SK-N-SH (cell line): ENCODE measurements at regions not wholly inside any gene's neighbourhood (a gene's known extent, or its start where the extent isn't known, plus 50 kb on each side); places are given as distances from the start of the nearest gene placed in this dataset.
A peak's percentile ranks its signal among the peaks of the same experiment; 100 is the strongest.

Experiments
- CTCF ChIA-PET: fragments of 300-600, 350-600 bp; formaldehyde crosslinking; extraction: SDS; loops from one replicate; lab custom pipeline; 2021; lab: Yijun Ruan, JAX
- POLR2A ChIA-PET: fragments of 350-600 bp; sonication (Branson Sonifier 250); formaldehyde crosslinking; extraction: SDS; loops from one replicate; lab custom pipeline; 2020; ENCODE audit warnings: antibody characterized with exemption, inconsistent platforms; lab: Yijun Ruan, JAX
- DNase-seq: peaks from one replicate; pipeline ENCODE4 v3.0.0; 2012
- H2AFZ ChIP-seq: fragments of 200-600 bp; sonication (generic); 2 replicates; pipeline ENCODE4 v1.8.1; 2016; ENCODE audit warnings: antibody characterized with exemption, mild to moderate bottlenecking, low read depth
- H3F3A ChIP-seq: fragments of 200-600 bp; sonication (generic); replicated peaks from 2 replicates; pipeline ENCODE3; 2016; ENCODE audit warnings: antibody characterized with exemption, mild to moderate bottlenecking; ENCODE audit not compliant: insufficient read depth
- H3K27ac ChIP-seq, 2 experiments: fragments of 200-500 bp in 1 of 2; fragments of 200-600 bp in 1 of 2; sonication (Bioruptor generic) in 1 of 2; sonication (generic), shearing (Covaris generic) in 1 of 2; 2 replicates each; pipeline versions ENCODE4 v1.5.1 to v1.6.1; 2014 to 2016; ENCODE audit warnings: low read depth in 2 of 2, inconsistent platforms in 1 of 2, low read length in 1 of 2, mild to moderate bottlenecking in 1 of 2, mixed read lengths in 1 of 2
- H3K27me3 ChIP-seq: fragments of 200-600 bp; sonication (generic), shearing (Covaris generic); 2 replicates; pipeline ENCODE4 v1.6.1; 2016; ENCODE audit warnings: mixed run types; ENCODE audit not compliant: insufficient read depth
- H3K36me3 ChIP-seq, 2 experiments: fragments of 200-500 bp in 1 of 2; fragments of 200-600 bp in 1 of 2; sonication (Bioruptor generic) in 1 of 2; sonication (generic) in 1 of 2; replicated peaks in 1 of 2; 2 replicates each; pipeline versions ENCODE3 to v1.5.1; 2014 to 2016; ENCODE audit warnings: low read length in 1 of 2, mild to moderate bottlenecking in 1 of 2; ENCODE audit not compliant: insufficient read depth in 2 of 2, control insufficient read depth in 1 of 2
- H3K4me1 ChIP-seq, 2 experiments: fragments of 200-500 bp in 1 of 2; fragments of 200-600 bp in 1 of 2; sonication (Bioruptor generic) in 1 of 2; sonication (generic), shearing (Covaris generic) in 1 of 2; 2 replicates each; pipeline versions ENCODE4 v1.5.1 to v1.6.1; 2014 to 2016; ENCODE audit warnings: low read depth in 1 of 2, low read length in 1 of 2, mixed run types in 1 of 2; ENCODE audit not compliant: insufficient read depth in 2 of 2, control insufficient read depth in 1 of 2
- H3K4me2 ChIP-seq: fragments of 200-600 bp; sonication (generic), shearing (Covaris generic); 2 replicates; pipeline ENCODE4 v1.6.1; 2017; ENCODE audit warnings: mixed run types
- H3K4me3 ChIP-seq, 2 experiments: fragments of 200-500 bp in 1 of 2; fragments of 200-600 bp in 1 of 2; sonication (Bioruptor generic) in 1 of 2; sonication (generic), shearing (Covaris generic) in 1 of 2; 2 replicates each; pipeline versions ENCODE4 v1.5.1 to v1.8.1; 2014 to 2016; ENCODE audit warnings: low read depth in 2 of 2, inconsistent platforms in 1 of 2, low read length in 1 of 2, mild to moderate bottlenecking in 1 of 2, mixed read lengths in 1 of 2, moderate library complexity in 1 of 2
- H3K79me2 ChIP-seq: fragments of 200-600 bp; sonication (generic); 2 replicates; pipeline ENCODE4 v1.8.1; 2017; ENCODE audit warnings: mild to moderate bottlenecking; ENCODE audit not compliant: insufficient read depth
- H3K9ac ChIP-seq: fragments of 200-600 bp; sonication (generic); 2 replicates; pipeline ENCODE4 v1.6.1; 2017; ENCODE audit warnings: mixed run types
- H3K9me2 ChIP-seq: fragments of 200-600 bp; sonication (generic); 2 replicates; pipeline ENCODE4 v1.6.1; 2017; ENCODE audit warnings: mixed run types
- H3K9me3 ChIP-seq: fragments of 200-600 bp; sonication (generic); 2 replicates; pipeline ENCODE4 v1.6.1; 2017; ENCODE audit warnings: mixed run types, mild to moderate bottlenecking, moderate library complexity
- H4K20me1 ChIP-seq: fragments of 200-600 bp; sonication (generic); 2 replicates; pipeline ENCODE4 v1.6.1; 2017; ENCODE audit warnings: mild to moderate bottlenecking, mixed run types; ENCODE audit not compliant: insufficient read depth
- CTCF ChIP-seq: fragments of 200-600 bp; sonication (generic); IDR thresholded peaks from 2 replicates; pipeline ENCODE4 v1.6.1; 2017; ENCODE audit warnings: antibody characterized with exemption, mild to moderate bottlenecking, moderate library complexity
- EP300 ChIP-seq, 2 experiments: IDR thresholded peaks; 2 replicates each; pipeline versions ENCODE4 v1.4.0 to v1.6.1; 2012; ENCODE audit warnings: borderline replicate concordance in 1 of 2, low read depth in 1 of 2, low read length in 1 of 2
- EZH2phosphoT487 ChIP-seq: fragments of 200-600 bp; sonication (generic); IDR thresholded peaks from 2 replicates; pipeline ENCODE4 v1.6.1; 2017; ENCODE audit warnings: low read depth, mixed run types, mild to moderate bottlenecking, antibody characterized with exemption, moderate library complexity, borderline replicate concordance
- FOSL2 ChIP-seq: IDR thresholded peaks from 2 replicates; pipeline ENCODE4 v1.4.0; 2012; ENCODE audit warnings: low read depth, mild to moderate bottlenecking, moderate library complexity, borderline replicate concordance
- FOXJ3 ChIP-seq: sonication (generic); formaldehyde crosslinking; IDR thresholded peaks from 2 replicates; pipeline ENCODE4 v1.5.1; 2020; ENCODE audit warnings: mild to moderate bottlenecking, missing genetic modification reagents
- FOXM1 ChIP-seq: IDR thresholded peaks from 2 replicates; pipeline ENCODE4 v1.4.0; 2012; ENCODE audit warnings: low read depth, mild to moderate bottlenecking
- GABPA ChIP-seq: IDR thresholded peaks from 2 replicates; pipeline ENCODE4 v1.4.0; 2012; ENCODE audit warnings: low read depth, mild to moderate bottlenecking
- GATA2 ChIP-seq: sonication (generic); formaldehyde crosslinking; IDR thresholded peaks from 2 replicates; pipeline ENCODE4 v1.5.0; 2020; ENCODE audit warnings: mild to moderate bottlenecking, missing genetic modification reagents
- IRF3 ChIP-seq: fragments of 150-350 bp; IDR thresholded peaks from 2 replicates; pipeline ENCODE4 v1.6.1; 2016; ENCODE audit warnings: mild to moderate bottlenecking, low read depth, low read length
- JUND ChIP-seq: IDR thresholded peaks from 2 replicates; pipeline ENCODE4 v1.4.0; 2012
- MXI1 ChIP-seq: IDR thresholded peaks from 2 replicates; pipeline ENCODE4 v1.6.1; 2012; ENCODE audit warnings: mild to moderate bottlenecking, low read depth, low read length, improper control_type of control experiment
- NFIC ChIP-seq: IDR thresholded peaks from 2 replicates; pipeline ENCODE4 v1.4.0; 2012; ENCODE audit warnings: borderline replicate concordance
- POLR2AphosphoS5 ChIP-seq: IDR thresholded peaks from 2 replicates; pipeline ENCODE4 v1.6.1; 2012; ENCODE audit warnings: low read depth, low read length
- RAD21 ChIP-seq: IDR thresholded peaks from 2 replicates; pipeline ENCODE4 v1.6.1; 2012; ENCODE audit warnings: mild to moderate bottlenecking, low read length
- RCOR1 ChIP-seq: fragments of 150-350 bp; IDR thresholded peaks from 2 replicates; pipeline ENCODE4 v1.6.1; 2017; ENCODE audit warnings: antibody characterized with exemption, low read length
- RXRA ChIP-seq: IDR thresholded peaks from 2 replicates; pipeline ENCODE4 v1.4.0; 2012; ENCODE audit warnings: low read depth, mild to moderate bottlenecking, borderline replicate concordance
- SIN3A ChIP-seq: IDR thresholded peaks from 2 replicates; pipeline ENCODE4 v1.6.1; 2012; ENCODE audit warnings: low read depth, mild to moderate bottlenecking, low read length, moderate library complexity, borderline replicate concordance
- SMC3 ChIP-seq: IDR thresholded peaks from 2 replicates; pipeline ENCODE4 v1.6.1; 2012; ENCODE audit warnings: low read depth, low read length, improper control_type of control experiment
- TAF1 ChIP-seq: IDR thresholded peaks from 2 replicates; pipeline ENCODE4 v1.6.1; 2012; ENCODE audit warnings: low read depth, mild to moderate bottlenecking, low read length, moderate library complexity, borderline replicate concordance
- TCF12 ChIP-seq: IDR thresholded peaks from 2 replicates; pipeline ENCODE4 v1.4.0; 2012
- YY1 ChIP-seq: IDR thresholded peaks from 2 replicates; pipeline ENCODE4 v1.4.0; 2012; ENCODE audit warnings: low read depth, mild to moderate bottlenecking
- WGBS: methylation state at CpG from one replicate; pipeline ENCODE4 v1.1.6; 2017; ENCODE audit warnings: low lambda C conversion rate; 5-methylcytosine and 5-hydroxymethylcytosine counted together
- TF ChIP-seq, protein P1 (sequence below): fragments of 150-350 bp; IDR thresholded peaks from 2 replicates; pipeline ENCODE4 v1.6.1; 2017; ENCODE audit warnings: antibody characterized with exemption, low read length, low read depth, borderline replicate concordance
- TF ChIP-seq, protein P2 (sequence below): IDR thresholded peaks from 2 replicates; pipeline ENCODE4 v1.4.0; 2012; ENCODE audit warnings: low read depth, borderline replicate concordance
- TF ChIP-seq, protein P3 (sequence below): IDR thresholded peaks from 2 replicates; pipeline ENCODE4 v1.6.1; 2012; ENCODE audit warnings: mild to moderate bottlenecking, low read depth, low read length, moderate library complexity
- TF ChIP-seq, protein P4 (sequence below): IDR thresholded peaks from 2 replicates; pipeline ENCODE4; 2012
- TF ChIP-seq, protein P5 (sequence below): IDR thresholded peaks from 2 replicates; pipeline ENCODE4 v1.4.0; 2012; ENCODE audit warnings: low read depth

DNA sequence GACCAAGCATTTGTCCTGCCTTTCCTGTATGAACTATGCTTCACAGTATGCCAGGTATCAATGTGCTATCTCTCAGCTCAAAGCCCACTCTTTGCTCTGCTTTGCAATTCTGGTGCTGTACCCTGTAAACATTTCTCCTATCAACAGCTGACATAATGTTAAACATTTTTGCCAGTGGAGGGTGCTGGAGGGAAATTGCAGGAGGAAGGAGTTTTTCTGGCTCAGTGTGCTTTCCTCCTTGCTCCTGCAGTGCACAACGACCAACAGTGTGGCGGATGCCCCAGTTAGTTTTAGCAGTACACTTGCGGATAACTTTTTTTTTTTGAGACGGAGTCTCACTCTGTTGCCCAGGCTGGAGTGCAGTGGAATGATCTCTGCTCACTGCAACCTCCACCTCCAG, 67.1 kb upstream of the PTGFRN start:
- WGBS, result 64% methylated on average over 4 of the region's 4 CpGs
- Histone ChIP-seq H3K4me2 (no peak overlapping the region), H3K9me2 (no peaks in the 10 kb centered on the region), H3K27ac (no peak overlapping the region), H3K79me2 (no peaks in the 10 kb centered on the region), H3K4me3 (no peak overlapping the region), H4K20me1 (no peaks in the 10 kb centered on the region), H3K27me3 (no peaks in the 10 kb centered on the region; the same call in 1 of the 2 replicates), H3F3A (no peaks in the 10 kb centered on the region), H3K36me3 (no peaks in the 10 kb centered on the region), H3K9ac (no peak overlapping the region), H3K4me1 (peaks cover 0 to 2% of the 10 kb centered on the region in 2 experiments; a peak in 1 of 4 replicates), H3K9me3 (no peaks in the 10 kb centered on the region), H2AFZ (no peak overlapping the region)
- DNase-seq, result no peak
- ChIA-PET CTCF (interaction anchor here (0.5 to 2.1 kb wide), 10 partner anchors 10 to 198 kb away, joined by 3 to 8 read pairs (median 4); no protein-coding TSS in a partner anchor), POLR2A (no interaction called here)
- peak; percentile 51 for TF ChIP-seq RAD21
- TF ChIP-seq GABPA, result no peak
- TF ChIP-seq, protein P1, sequence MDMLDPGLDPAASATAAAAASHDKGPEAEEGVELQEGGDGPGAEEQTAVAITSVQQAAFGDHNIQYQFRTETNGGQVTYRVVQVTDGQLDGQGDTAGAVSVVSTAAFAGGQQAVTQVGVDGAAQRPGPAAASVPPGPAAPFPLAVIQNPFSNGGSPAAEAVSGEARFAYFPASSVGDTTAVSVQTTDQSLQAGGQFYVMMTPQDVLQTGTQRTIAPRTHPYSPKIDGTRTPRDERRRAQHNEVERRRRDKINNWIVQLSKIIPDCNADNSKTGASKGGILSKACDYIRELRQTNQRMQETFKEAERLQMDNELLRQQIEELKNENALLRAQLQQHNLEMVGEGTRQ, result no peak
- TF ChIP-seq MXI1, result no peak
- TF ChIP-seq EZH2phosphoT487, result no peak
- TF ChIP-seq RCOR1, result no peak
- TF ChIP-seq, protein P2, sequence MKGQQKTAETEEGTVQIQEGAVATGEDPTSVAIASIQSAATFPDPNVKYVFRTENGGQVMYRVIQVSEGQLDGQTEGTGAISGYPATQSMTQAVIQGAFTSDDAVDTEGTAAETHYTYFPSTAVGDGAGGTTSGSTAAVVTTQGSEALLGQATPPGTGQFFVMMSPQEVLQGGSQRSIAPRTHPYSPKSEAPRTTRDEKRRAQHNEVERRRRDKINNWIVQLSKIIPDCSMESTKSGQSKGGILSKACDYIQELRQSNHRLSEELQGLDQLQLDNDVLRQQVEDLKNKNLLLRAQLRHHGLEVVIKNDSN, result no peak
- TF ChIP-seq FOXJ3 (CRISPR knock-in tag), result no peak
- TF ChIP-seq JUND, result no peak
- TF ChIP-seq FOXM1, result no peak
- TF ChIP-seq, protein P3, sequence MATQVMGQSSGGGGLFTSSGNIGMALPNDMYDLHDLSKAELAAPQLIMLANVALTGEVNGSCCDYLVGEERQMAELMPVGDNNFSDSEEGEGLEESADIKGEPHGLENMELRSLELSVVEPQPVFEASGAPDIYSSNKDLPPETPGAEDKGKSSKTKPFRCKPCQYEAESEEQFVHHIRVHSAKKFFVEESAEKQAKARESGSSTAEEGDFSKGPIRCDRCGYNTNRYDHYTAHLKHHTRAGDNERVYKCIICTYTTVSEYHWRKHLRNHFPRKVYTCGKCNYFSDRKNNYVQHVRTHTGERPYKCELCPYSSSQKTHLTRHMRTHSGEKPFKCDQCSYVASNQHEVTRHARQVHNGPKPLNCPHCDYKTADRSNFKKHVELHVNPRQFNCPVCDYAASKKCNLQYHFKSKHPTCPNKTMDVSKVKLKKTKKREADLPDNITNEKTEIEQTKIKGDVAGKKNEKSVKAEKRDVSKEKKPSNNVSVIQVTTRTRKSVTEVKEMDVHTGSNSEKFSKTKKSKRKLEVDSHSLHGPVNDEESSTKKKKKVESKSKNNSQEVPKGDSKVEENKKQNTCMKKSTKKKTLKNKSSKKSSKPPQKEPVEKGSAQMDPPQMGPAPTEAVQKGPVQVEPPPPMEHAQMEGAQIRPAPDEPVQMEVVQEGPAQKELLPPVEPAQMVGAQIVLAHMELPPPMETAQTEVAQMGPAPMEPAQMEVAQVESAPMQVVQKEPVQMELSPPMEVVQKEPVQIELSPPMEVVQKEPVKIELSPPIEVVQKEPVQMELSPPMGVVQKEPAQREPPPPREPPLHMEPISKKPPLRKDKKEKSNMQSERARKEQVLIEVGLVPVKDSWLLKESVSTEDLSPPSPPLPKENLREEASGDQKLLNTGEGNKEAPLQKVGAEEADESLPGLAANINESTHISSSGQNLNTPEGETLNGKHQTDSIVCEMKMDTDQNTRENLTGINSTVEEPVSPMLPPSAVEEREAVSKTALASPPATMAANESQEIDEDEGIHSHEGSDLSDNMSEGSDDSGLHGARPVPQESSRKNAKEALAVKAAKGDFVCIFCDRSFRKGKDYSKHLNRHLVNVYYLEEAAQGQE, result no peak
- TF ChIP-seq NFIC, result no peak
- no peak for TF ChIP-seq SIN3A
- TF ChIP-seq CTCF, result peak; percentile 28
- no peak for TF ChIP-seq IRF3
- TF ChIP-seq POLR2AphosphoS5, result no peak
- no peak for TF ChIP-seq RXRA
- TF ChIP-seq SMC3, result peak; percentile 32; the same call in 1 of the 2 replicates
- TF ChIP-seq, protein P4, sequence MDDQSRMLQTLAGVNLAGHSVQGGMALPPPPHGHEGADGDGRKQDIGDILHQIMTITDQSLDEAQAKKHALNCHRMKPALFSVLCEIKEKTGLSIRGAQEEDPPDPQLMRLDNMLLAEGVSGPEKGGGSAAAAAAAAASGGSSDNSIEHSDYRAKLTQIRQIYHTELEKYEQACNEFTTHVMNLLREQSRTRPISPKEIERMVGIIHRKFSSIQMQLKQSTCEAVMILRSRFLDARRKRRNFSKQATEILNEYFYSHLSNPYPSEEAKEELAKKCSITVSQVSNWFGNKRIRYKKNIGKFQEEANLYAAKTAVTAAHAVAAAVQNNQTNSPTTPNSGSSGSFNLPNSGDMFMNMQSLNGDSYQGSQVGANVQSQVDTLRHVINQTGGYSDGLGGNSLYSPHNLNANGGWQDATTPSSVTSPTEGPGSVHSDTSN, result no peak
- no peak for TF ChIP-seq TCF12
- TF ChIP-seq EP300 (IDR thresholded peaks at IDR 0.05; ENCODE audit: borderline replicate concordance in 1 of 2, low read depth in 1 of 2, low read length in 1 of 2), result no peak
- no peak for TF ChIP-seq TAF1
- no peak for TF ChIP-seq YY1
- TF ChIP-seq GATA2 (CRISPR knock-in tag), result no peak
- TF ChIP-seq FOSL2, result no peak
- TF ChIP-seq, protein P5, sequence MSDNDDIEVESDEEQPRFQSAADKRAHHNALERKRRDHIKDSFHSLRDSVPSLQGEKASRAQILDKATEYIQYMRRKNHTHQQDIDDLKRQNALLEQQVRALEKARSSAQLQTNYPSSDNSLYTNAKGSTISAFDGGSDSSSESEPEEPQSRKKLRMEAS, result no peak
